ENCODE measurements at regions not wholly inside any gene's neighbourhood (a gene's known extent, or its start where the extent isn't known, plus 50 kb on each side); places are given as distances from the start of the nearest gene placed in this dataset.
"Not testable (repeated sequence)": the region's sequence is repeated elsewhere in the genome, so short reads cannot be mapped to it uniquely, and the experiment has no call there.

GRCh38 chr13:74246487-74246886 lies 112.3 kb upstream of the KLF12 start:
- DNase-seq (ENCODE audit: low spot score): no peak

- peak; percentile 24 for DNase-seq (ENCODE audit: low spot score)
Measured at GRCh38 chr13:74243637-74244526, 109.7 kb upstream of the KLF12 start.

GRCh38 chr13:74241343-74241742 lies 107.1 kb upstream of the KLF12 start:
- not testable (repeated sequence) for DNase-seq (ENCODE audit: low spot score)

- no peak for DNase-seq (ENCODE audit: low spot score)
Measured at GRCh38 chr13:74230984-74231501, 96.8 kb upstream of the KLF12 start.

GRCh38 chr13:74229242-74229641 lies 95.0 kb upstream of the KLF12 start:
- no peak for DNase-seq (ENCODE audit: low spot score)

GRCh38 chr13:74227476-74228158 lies 93.4 kb upstream of the KLF12 start:
- no peak for DNase-seq (ENCODE audit: low spot score)

- no peak for DNase-seq (ENCODE audit: low spot score)
Measured at GRCh38 chr13:74226791-74227475, 92.7 kb upstream of the KLF12 start.

- DNase-seq (ENCODE audit: low spot score): no peak
Measured at GRCh38 chr13:74221752-74222151, 87.5 kb upstream of the KLF12 start.

- no peak for DNase-seq (ENCODE audit: low spot score)
Measured at GRCh38 chr13:74219566-74219965, 85.4 kb upstream of the KLF12 start.

- no peak for DNase-seq (ENCODE audit: low spot score)
Measured at GRCh38 chr13:74218291-74218690, 84.1 kb upstream of the KLF12 start.

- peak; percentile 34 for DNase-seq (ENCODE audit: low spot score)
Measured at GRCh38 chr13:74217811-74218210, 83.6 kb upstream of the KLF12 start.

- DNase-seq (ENCODE audit: low spot score): no peak
Measured at GRCh38 chr13:74215420-74215819, 81.2 kb upstream of the KLF12 start.

GRCh38 chr13:74214321-74214720 lies 80.1 kb upstream of the KLF12 start:
- DNase-seq (ENCODE audit: low spot score): no peak

- DNase-seq (ENCODE audit: low spot score): peak; percentile 64
Measured at GRCh38 chr13:74210693-74211393, 76.6 kb upstream of the KLF12 start.

GRCh38 chr13:74206855-74207254 lies 72.7 kb upstream of the KLF12 start:
- DNase-seq (ENCODE audit: low spot score): no peak

- DNase-seq (ENCODE audit: low spot score): peak; percentile 24
Measured at GRCh38 chr13:74206061-74206561, 71.9 kb upstream of the KLF12 start.

- no peak for DNase-seq (ENCODE audit: low spot score)
Measured at GRCh38 chr13:74205313-74205690, 71.1 kb upstream of the KLF12 start.

- DNase-seq (ENCODE audit: low spot score): no peak
Measured at GRCh38 chr13:74204602-74205312, 70.6 kb upstream of the KLF12 start.

- no peak for DNase-seq (ENCODE audit: low spot score)
Measured at GRCh38 chr13:74203576-74203975, 69.4 kb upstream of the KLF12 start.

GRCh38 chr13:74202129-74202813 lies 68.1 kb upstream of the KLF12 start:
- no peak for DNase-seq (ENCODE audit: low spot score)
